H9 (cell line): ENCODE measurements at regions not wholly inside any gene's neighbourhood (a gene's known extent, or its start where the extent isn't known, plus 50 kb on each side); places are given as distances from the start of the nearest gene placed in this dataset.

Experiments used
- DNase-seq: peaks from one replicate; pipeline ENCODE4 v3.0.0-alpha.2; 2017
- H2AFZ ChIP-seq: one replicate; pipeline ENCODE4 v1.6.1; 2013; ENCODE audit warnings: mild to moderate bottlenecking, low read length, control low read depth, moderate library complexity
- H2AK5ac ChIP-seq: 2 replicates; pipeline ENCODE4 v1.6.1; 2013; ENCODE audit warnings: low read length, control low read depth, mixed read lengths; ENCODE audit not compliant: insufficient read length
- H2BK120ac ChIP-seq: one replicate; pipeline ENCODE4 v1.6.1; 2013; ENCODE audit warnings: low read depth, mild to moderate bottlenecking, low read length, control low read depth, inconsistent platforms; ENCODE audit not compliant: poor library complexity, severe bottlenecking
- H2BK12ac ChIP-seq: 2 replicates; pipeline ENCODE4 v1.6.1; 2013; ENCODE audit warnings: low read length, control low read depth, mixed read lengths, low read depth; ENCODE audit not compliant: insufficient read length
- H2BK15ac ChIP-seq: 2 replicates; pipeline ENCODE4 v1.6.1; 2013; ENCODE audit warnings: low read depth, low read length, control low read depth
- H2BK20ac ChIP-seq: one replicate; pipeline ENCODE4 v1.6.1; 2013; ENCODE audit warnings: low read depth, mild to moderate bottlenecking, low read length, control low read depth, inconsistent platforms; ENCODE audit not compliant: poor library complexity, severe bottlenecking
- H2BK5ac ChIP-seq: 2 replicates; pipeline ENCODE4 v1.6.1; 2013; ENCODE audit warnings: low read length, control low read depth, mixed read lengths; ENCODE audit not compliant: insufficient read length
- H3K14ac ChIP-seq: 2 replicates; pipeline ENCODE4 v1.6.1; 2013; ENCODE audit warnings: low read length, control low read depth; ENCODE audit not compliant: insufficient read depth
- H3K18ac ChIP-seq: 2 replicates; pipeline ENCODE4 v1.6.1; 2013; ENCODE audit warnings: low read depth, mild to moderate bottlenecking, mixed read lengths, low read length, control low read depth; ENCODE audit not compliant: insufficient read length
- H3K23ac ChIP-seq: 2 replicates; pipeline ENCODE4 v1.6.1; 2013; ENCODE audit warnings: low read length, control low read depth, mixed read lengths, low read depth; ENCODE audit not compliant: insufficient read length
- H3K23me2 ChIP-seq: 2 replicates; pipeline ENCODE4 v1.6.1; 2013; ENCODE audit warnings: low read depth, mild to moderate bottlenecking, mixed read lengths, low read length, control low read depth; ENCODE audit not compliant: insufficient read length, poor library complexity, severe bottlenecking
- H3K27ac ChIP-seq: 2 replicates; pipeline ENCODE4 v1.5.1; 2013; ENCODE audit warnings: low read length, control low read depth, mixed read lengths, low read depth; ENCODE audit not compliant: insufficient read length
- H3K27me3 ChIP-seq: 2 replicates; pipeline ENCODE4 v1.6.1; 2013; ENCODE audit warnings: low read length, control low read depth, inconsistent platforms; ENCODE audit not compliant: insufficient read depth
- H3K4ac ChIP-seq: 2 replicates; pipeline ENCODE4 v1.6.1; 2013; ENCODE audit warnings: low read depth, mild to moderate bottlenecking, control low read depth, inconsistent platforms, low read length, moderate library complexity
- H3K4me1 ChIP-seq: 2 replicates; pipeline ENCODE4 v1.6.1; 2013; ENCODE audit warnings: low read length, control low read depth, inconsistent platforms; ENCODE audit not compliant: insufficient read depth
- H3K4me2 ChIP-seq: 2 replicates; pipeline ENCODE4 v1.6.1; 2013; ENCODE audit warnings: low read length, control low read depth, mixed read lengths; ENCODE audit not compliant: insufficient read length, insufficient read depth
- H3K56ac ChIP-seq: 2 replicates; pipeline ENCODE4 v1.6.1; 2013; ENCODE audit warnings: low read depth, mild to moderate bottlenecking, mixed read lengths, low read length, control low read depth; ENCODE audit not compliant: insufficient read length
- H3K79me1 ChIP-seq: 2 replicates; pipeline ENCODE4 v1.6.1; 2013; ENCODE audit warnings: low read depth, mild to moderate bottlenecking, moderate library complexity, low read length, control low read depth, inconsistent platforms; ENCODE audit not compliant: insufficient read depth, poor library complexity, severe bottlenecking
- H3K79me2 ChIP-seq: 2 replicates; pipeline ENCODE4 v1.6.1; 2013; ENCODE audit warnings: low read length, control low read depth, inconsistent platforms; ENCODE audit not compliant: insufficient read depth
- H3K9ac ChIP-seq: 2 replicates; pipeline ENCODE4 v1.6.1; 2013; ENCODE audit warnings: low read length, control low read depth, mixed read lengths; ENCODE audit not compliant: insufficient read length; ENCODE audit errors: extremely low read depth
- H3K9me3 ChIP-seq: one replicate; pipeline ENCODE4 v1.6.1; 2013; ENCODE audit warnings: low read depth, low read length, inconsistent platforms; ENCODE audit not compliant: control insufficient read depth
- H3T11ph ChIP-seq: one replicate; pipeline ENCODE4 v1.6.1; 2013; ENCODE audit warnings: mild to moderate bottlenecking, low read length, control low read depth, inconsistent platforms
- H4K20me1 ChIP-seq: one replicate; pipeline ENCODE4 v1.6.1; 2013; ENCODE audit not compliant: control insufficient read depth, insufficient read length, insufficient read depth
- H4K5ac ChIP-seq: 2 replicates; pipeline ENCODE4 v1.6.1; 2013; ENCODE audit warnings: low read depth, mild to moderate bottlenecking, mixed read lengths, low read length, control low read depth; ENCODE audit not compliant: insufficient read length
- H4K8ac ChIP-seq: replicated peaks from 2 replicates; pipeline ENCODE4 v1.6.1; 2013; ENCODE audit warnings: low read length, control low read depth, mixed read lengths, low read depth; ENCODE audit not compliant: insufficient read length
- H4K91ac ChIP-seq: 2 replicates; pipeline ENCODE4 v1.6.1; 2013; ENCODE audit warnings: low read depth, mild to moderate bottlenecking, moderate library complexity, mixed read lengths, low read length, control low read depth; ENCODE audit not compliant: insufficient read length
- H3K27ac Mint-ChIP-seq, 3 experiments: 2 replicates in 2 of 3; 3 replicates in 1 of 3; pipeline ENCODE4 v1.8.0; 2020 to 2021; ENCODE audit warnings: mixed read lengths in 3 of 3, mild to moderate bottlenecking in 1 of 3, moderate library complexity in 1 of 3
- H3K27me3 Mint-ChIP-seq: 2 replicates; pipeline ENCODE4 v1.8.0; 2021; ENCODE audit warnings: low read depth, mild to moderate bottlenecking, moderate library complexity, mixed read lengths
- H3K36me3 Mint-ChIP-seq, 3 experiments: 2 replicates in 2 of 3; 3 replicates in 1 of 3; pipeline ENCODE4 v1.8.0; 2020 to 2021; ENCODE audit warnings: low read depth in 3 of 3, mixed read lengths in 3 of 3; ENCODE audit not compliant: insufficient read depth in 1 of 3
- H3K4me1 Mint-ChIP-seq, 2 experiments: 2 replicates each; pipeline ENCODE4 v1.8.0; 2020; ENCODE audit warnings: mixed read lengths in 2 of 2
- H3K4me3 Mint-ChIP-seq, 2 experiments: 2 replicates in 1 of 2; 3 replicates in 1 of 2; pipeline ENCODE4 v1.8.0; 2020 to 2021; ENCODE audit warnings: mild to moderate bottlenecking in 2 of 2, mixed read lengths in 2 of 2, moderate library complexity in 1 of 2
- H3K9me3 Mint-ChIP-seq, 2 experiments: 2 replicates in 1 of 2; 3 replicates in 1 of 2; pipeline ENCODE4 v1.8.0; 2020; ENCODE audit warnings: mild to moderate bottlenecking in 2 of 2, mixed read lengths in 2 of 2, moderate library complexity in 1 of 2
- CTCF ChIP-seq: fragments of 200-600 bp; sonication (generic); conservative IDR thresholded peaks from 3 replicates; pipeline ENCODE4 v1.8.0; 2021; ENCODE audit warnings: antibody characterized with exemption, mild to moderate bottlenecking
- WGBS: extraction: QIAGEN DNeasy Blood & Tissue Kit; methylation state at CpG from one replicate; pipeline ENCODE4 v1.1.7; 2013; ENCODE audit warnings: missing lambda C conversion rate, low lambda C conversion rate, mixed read lengths; ENCODE audit not compliant: insufficient read length; ENCODE audit errors: extremely low coverage; 5-methylcytosine and 5-hydroxymethylcytosine counted together

GRCh38 chr2:215622837-215623236, 187.0 kb upstream of the FN1 start:
- H4K8ac ChIP-seq, result no peak overlapping the region
- H3K18ac ChIP-seq, result no peak overlapping the region
- no peak overlapping the region for H3K9ac ChIP-seq
- H3K4me1 Mint-ChIP-seq, result peaks cover 36 to 37% of the 10 kb centered on the region in 2 experiments
- H3K56ac ChIP-seq, result no peak overlapping the region
- H2BK12ac ChIP-seq, result no peak overlapping the region
- no peak overlapping the region for H2AK5ac ChIP-seq
- no peaks in the 10 kb centered on the region for H3K36me3 Mint-ChIP-seq
- no peak overlapping the region for H3K4me2 ChIP-seq
- no peak overlapping the region for H2AFZ ChIP-seq
- no peak overlapping the region for H2BK15ac ChIP-seq
- no peak overlapping the region for H3K27ac ChIP-seq
- H3K27me3 ChIP-seq, result no peaks in the 10 kb centered on the region
- no peak overlapping the region for H2BK20ac ChIP-seq
- no peak for DNase-seq
- H3K79me2 ChIP-seq, result no peaks in the 10 kb centered on the region
- H2BK5ac ChIP-seq, result no peak overlapping the region
- no peaks in the 10 kb centered on the region for H3K23me2 ChIP-seq
- no peaks in the 10 kb centered on the region for H3K9me3 ChIP-seq
- no peak overlapping the region for H3K23ac ChIP-seq
- no peak for TF ChIP-seq CTCF
- H3K4ac ChIP-seq, result no peak overlapping the region
- no peak overlapping the region for H3T11ph ChIP-seq
- H3K27me3 Mint-ChIP-seq, result no peaks in the 10 kb centered on the region; the same call in 1 of the 2 replicates
- H4K20me1 ChIP-seq, result no peaks in the 10 kb centered on the region
- no peaks in the 10 kb centered on the region for H3K79me1 ChIP-seq
- no peak overlapping the region for H3K14ac ChIP-seq
- no peak overlapping the region for H4K91ac ChIP-seq
- no peak overlapping the region for H2BK120ac ChIP-seq
- no peak overlapping the region for H3K4me3 Mint-ChIP-seq
- no peak overlapping the region for H4K5ac ChIP-seq
- no peak overlapping the region for H3K27ac Mint-ChIP-seq
- peaks cover 8% of the 10 kb centered on the region for H3K4me1 ChIP-seq
- no peaks in the 10 kb centered on the region; a peak in 1 of 5 replicates for H3K9me3 Mint-ChIP-seq
- WGBS, result no CpG with 5 or more reads among the region's 5 CpGs
